NCI-H146 treated with DMSO at 0.1 percent for 48 hours (cell line): ENCODE measurements at regions not wholly inside any gene's neighbourhood (a gene's known extent, or its start where the extent isn't known, plus 50 kb on each side); places are given as distances from the start of the nearest gene placed in this dataset.

Experiments used
- DNase-seq: peaks from one replicate; lab custom pipeline; 2025; ENCODE audit not compliant: unreplicated experiment; lab: John Stamatoyannopoulos, UW

DNA sequence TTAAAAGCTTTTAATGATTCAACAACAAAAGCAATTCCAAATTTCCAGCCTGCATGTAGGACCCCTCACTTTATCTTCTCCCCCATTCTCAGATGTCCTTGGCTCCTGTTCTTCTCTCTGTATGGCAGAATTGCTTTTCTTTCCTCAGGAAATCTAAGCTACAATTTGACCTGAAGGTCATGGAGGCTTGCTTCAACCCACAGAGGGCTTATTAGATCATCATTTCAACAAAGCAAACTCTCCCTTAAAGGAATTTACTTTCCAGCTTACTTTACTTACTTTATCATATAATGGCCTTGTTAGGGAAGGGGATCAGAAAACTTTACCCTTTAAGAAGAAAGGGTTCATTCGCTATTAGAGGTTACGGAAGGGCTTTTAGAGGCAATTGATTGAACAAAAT lies 211.5 kb downstream of the RAD51AP2 start:
- DNase-seq, result no peak

DNA sequence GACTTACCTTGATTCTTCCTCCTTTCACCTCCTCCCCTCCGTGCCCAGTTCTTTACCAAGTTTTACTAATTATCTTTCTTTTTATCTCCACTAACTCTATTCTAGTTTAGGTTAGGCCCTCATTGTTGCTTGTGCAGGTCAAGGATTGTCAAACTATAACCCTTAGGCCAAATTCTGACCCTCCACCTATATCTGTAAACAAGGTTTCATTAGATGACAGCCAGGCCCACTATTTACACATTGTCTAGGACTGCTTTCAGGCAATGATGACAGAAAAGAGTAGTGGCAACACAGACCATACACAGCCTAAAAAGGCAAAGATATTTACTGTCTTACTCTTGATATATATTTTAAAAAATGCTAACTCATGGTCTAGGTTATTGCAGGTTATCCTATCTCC lies 212.0 kb downstream of the RAD51AP2 start:
- DNase-seq, result no peak

DNA sequence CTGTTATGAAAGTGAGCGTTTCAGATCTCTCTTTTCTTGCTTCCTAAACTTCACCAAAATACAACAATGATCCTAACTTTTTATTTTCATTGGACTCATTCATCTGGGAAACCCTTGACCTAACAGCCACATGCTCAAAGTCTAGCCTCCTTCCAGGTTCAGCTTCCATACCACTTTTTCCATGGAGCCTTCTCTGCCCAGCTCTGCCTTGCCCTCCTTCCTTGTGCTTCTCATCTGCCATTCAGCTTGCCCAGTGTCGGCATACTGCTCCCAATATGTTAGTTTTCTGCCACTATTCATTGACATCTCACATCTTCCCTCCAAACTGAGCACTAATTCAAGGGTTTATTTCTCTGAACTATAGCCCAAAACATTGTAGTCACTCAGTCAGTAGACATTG lies 214.7 kb downstream of the RAD51AP2 start:
- no peak for DNase-seq

DNA sequence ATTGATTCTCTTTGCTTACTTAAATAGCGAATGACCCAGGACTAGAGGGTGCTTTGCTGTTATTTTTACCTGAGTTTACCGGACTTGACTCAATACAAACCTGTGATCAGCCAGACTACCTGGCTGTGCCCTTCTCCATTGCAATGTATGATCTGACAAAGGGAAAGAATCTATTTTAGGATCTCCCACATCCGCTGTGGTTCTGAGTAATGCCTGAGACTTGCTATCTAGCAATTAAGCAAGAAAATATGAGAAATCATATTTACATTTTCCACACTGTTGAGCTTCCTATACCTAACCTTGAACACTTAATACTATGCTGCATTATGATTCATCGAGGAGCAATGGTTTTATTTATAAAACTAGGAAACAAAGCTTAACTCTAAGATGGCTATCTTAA lies 215.2 kb downstream of the RAD51AP2 start:
- no peak for DNase-seq

DNA sequence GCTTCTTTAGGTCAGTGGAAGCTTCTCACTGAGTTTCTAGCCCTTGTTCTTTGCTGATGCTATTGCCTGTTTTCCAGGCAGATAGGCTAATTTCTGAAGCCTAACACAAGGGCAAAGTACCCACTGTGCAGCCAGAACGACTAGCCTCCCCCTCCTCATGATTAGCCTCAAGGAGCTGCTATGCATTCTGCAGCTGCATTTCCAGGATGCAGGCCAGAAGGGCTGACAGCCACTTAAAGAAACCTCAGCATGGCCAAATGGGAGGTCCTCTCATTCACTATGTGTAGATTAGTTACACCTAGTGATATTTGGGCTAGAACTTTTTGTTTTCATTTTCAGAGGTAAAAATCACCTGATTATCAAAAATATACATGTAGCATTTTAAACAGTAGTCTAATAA lies 216.0 kb downstream of the RAD51AP2 start:
- DNase-seq, result no peak

DNA sequence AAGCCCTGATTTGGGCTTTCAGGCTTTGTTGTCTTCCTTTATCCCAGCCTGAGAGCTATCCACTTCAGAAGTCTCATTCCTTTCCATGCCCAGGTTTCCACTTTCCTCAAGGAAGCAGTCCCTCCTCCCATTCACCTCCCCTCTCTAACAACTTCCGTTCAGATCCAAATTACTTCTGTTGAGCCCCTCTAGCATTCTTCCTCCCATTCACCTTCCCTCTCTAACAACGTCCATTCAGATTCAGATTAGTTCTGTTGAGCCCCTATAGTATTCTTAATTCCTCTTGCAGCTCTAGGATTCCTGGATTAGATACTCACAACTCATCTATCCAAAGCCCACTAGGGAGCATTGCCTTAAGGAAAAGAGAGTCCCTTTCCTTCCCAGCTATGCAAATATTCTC lies 216.8 kb downstream of the RAD51AP2 start:
- no peak for DNase-seq

DNA sequence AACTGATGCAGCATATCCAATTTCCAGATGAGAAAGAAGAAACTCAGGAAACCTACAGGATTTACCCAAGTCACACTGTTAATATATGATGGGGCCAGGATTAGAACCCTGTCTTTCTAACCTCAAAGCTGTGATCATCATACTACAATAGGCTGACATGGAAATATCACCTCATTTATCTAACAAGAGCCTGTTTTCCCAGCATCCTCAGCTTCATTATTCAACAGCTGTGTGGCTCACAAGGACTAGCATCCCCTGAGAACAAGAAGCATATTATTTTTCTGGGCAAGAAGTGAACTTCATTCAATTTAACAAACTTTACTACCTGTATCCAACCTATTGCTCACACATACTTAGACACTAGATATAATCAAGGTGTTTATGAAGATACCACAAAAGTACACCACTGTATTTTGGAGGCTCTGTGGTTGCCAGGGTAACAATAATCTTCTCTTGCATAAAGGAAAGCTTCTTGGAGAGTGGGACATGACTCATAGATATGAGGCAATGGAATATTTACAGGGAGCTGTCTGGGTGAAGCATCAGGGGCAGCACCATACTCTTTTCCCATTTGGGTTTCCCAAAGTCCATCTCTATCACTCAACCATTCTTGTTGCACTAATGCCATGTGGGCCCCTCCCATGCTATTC lies 218.2 kb downstream of the RAD51AP2 start:
- DNase-seq, result no peak

DNA sequence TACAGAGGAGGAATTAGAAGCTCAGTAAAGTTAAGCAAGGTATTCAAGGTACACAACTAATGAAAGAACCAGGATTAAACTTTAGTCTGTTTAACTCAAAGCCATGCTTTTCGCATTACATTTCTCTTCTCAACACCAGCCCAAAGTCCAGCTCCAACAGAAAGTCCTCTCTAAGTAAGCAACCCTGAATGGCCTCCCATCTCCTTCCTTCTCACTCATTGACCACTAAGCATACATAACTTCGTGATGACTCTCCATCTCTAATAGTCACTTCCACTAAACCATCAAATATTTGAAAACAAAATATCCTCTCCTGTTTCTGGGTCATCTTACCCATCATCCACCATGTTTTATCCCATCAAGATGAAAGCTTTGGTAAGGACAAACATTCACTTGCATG lies 219.8 kb downstream of the RAD51AP2 start:
- DNase-seq, result no peak

DNA sequence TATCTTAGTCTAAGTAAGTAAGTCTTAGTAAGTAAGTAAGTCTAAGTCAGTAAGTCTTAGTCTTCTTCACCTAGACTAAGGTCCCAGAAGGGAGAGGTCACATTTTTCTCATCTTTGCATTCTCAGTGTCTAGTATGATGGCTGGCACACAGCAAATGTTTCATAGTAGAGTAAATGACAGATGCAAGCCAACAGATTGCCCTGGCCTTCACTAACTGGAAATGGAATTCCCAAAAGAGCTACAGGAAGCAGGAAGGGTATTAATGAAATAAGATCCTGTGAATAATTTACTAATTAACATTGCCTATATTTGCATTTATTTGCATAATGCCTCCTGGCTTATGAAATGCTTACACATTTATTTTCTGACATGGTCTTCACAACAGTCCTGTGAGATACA lies 221.6 kb downstream of the RAD51AP2 start:
- no peak for DNase-seq

DNA sequence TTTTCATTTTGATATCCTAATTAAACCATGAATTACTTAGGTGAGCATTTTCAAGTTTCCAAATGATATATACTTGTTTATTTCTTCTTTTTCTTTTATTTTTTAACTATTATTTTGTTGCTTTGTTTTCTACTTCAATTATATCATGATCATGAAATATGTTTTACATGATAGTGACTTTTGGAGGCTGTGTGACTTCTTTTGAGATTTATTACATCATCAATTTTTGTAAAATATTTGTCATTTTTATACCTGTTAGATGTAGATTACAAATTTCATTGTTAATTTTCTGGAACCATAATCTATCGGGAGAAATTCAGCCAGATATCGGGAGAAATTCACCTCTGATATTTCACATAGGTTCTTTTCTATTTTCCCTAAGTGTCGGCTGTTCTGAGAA lies 228.6 kb downstream of the RAD51AP2 start:
- DNase-seq, result no peak

DNA sequence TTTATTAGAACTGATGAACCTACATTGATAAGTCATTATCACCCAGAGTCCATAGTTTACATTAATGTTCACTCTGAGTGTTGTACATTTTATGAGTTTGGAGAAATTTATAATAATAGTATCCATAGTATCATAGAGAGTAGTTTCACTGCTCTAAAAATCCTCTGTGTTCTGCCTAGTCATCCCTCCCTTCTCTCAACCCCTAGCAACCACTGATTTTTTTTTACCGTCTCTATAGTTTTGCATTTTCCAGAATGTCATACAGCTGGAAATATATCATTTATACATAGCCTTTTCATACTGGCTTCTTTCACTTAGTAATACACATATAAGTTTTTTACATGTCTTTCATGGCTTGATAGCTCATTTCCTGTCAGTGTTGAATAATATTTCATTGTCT lies 231.1 kb downstream of the RAD51AP2 start:
- no peak for DNase-seq

DNA sequence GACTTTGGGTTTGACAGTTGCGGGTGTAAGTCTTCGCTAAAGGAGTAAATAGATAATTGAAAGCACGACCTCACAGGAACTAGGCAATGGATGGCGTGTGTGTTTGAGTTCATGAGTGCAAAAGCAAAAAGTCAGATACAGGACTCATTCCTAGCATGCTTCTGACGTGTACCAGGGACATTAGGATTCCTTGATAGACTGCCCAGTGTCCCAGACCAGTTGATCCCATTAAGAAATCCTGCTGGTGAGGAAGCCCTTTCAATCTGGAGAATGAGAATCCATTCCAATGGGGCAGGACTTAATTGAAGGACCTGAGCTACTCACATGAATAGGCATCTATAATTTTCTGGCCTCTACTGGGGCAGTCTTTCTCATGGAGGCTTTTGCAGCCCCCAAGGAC lies 235.4 kb downstream of the RAD51AP2 start:
- no peak for DNase-seq

DNA sequence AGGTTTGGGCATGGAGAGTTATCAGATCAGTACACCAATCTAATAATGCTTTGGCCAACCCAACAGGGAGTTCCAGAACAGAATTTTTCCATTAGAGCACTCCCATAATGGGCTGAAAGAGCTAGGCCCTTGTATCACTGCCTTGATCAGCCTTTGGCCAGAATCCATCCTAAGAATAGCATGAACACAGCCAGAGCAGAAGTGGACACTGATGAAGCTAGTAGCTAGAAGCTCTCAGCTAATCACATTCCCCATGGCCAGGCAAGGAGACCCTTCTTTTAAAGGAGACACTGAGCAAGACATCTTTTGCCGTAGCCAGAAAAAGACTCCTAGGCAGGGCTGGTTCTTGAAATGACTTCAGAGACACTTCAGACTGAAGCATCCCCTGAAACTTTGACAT lies 236.0 kb downstream of the RAD51AP2 start:
- DNase-seq, result no peak

DNA sequence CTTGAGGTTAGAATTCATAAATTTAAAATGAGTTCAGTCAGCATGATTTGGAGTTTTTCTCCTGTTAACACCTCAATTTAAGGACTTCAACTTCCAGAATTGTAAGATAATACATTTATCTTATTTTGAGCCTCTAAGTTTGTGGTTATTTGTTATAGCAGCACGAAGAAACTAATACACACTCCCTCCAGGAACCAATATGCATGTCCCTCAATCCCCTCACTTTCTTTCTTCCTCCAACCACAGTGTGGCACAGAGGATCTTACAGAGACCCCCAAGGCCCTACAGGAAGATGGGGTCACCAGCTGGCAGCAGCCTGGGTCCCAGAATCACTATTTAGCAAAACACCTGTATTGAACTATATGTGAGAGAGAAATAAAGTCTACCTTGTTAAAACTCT lies 242.0 kb downstream of the RAD51AP2 start:
- no peak for DNase-seq

DNA sequence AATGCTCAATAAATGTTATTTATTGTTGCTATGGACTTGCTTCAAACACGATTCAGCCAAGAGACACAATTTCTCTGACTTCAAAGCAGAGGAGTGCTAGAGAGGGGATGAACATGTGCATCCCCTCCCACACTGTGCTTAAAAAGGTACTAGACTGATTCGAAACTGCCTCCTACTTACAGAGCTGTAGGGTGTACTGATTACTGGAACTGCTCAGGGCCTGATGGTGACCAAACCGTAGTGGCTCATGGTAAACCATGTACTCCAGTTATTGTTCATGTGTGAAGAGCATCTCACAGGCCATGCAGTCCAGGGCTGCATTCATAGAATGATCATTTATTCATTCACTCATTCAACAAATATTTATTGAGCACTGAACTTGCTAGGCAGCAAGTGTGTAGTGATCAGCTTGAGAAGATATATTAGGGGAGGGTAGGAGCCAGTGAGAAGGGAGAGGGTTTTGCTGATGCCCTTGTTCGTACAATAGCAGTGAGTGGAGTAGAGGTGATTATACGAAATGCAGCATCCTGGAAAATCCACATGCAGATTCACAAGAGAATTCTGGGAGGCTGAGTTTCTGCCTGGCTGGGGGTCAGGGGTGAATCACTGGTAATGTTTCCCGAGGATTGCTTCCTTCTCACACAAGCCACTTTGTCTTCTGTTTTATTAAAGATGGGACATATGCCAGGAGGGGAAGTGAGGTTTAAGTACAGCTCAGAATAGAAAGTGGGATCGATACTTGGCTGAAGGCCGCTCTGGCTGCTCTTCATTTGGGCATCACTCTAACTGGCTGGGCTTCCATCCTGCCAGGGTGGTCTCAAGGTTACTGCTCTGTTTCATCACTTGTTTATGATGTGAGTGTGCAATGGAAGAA lies 245.4 kb downstream of the RAD51AP2 start:
- DNase-seq, result no peak

DNA sequence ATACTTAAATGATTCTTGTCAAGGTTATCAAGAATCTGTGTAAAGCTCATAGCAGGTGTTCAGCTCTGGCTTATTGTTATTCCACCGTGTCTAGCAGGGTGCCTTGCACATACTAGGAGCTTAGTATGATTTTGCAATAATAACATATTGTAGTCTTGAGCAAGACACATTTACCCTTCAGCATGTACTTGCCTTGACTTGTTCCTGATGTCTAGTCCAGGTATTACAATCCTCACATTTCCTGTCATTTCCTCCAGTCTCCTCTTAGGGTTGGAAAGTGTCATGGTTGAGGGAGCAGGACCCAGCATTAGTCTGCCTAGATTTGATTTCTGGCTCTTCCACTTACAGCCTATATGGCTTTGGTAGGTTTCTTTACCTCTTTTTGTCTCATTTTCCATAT lies 246.1 kb downstream of the RAD51AP2 start:
- no peak for DNase-seq

DNA sequence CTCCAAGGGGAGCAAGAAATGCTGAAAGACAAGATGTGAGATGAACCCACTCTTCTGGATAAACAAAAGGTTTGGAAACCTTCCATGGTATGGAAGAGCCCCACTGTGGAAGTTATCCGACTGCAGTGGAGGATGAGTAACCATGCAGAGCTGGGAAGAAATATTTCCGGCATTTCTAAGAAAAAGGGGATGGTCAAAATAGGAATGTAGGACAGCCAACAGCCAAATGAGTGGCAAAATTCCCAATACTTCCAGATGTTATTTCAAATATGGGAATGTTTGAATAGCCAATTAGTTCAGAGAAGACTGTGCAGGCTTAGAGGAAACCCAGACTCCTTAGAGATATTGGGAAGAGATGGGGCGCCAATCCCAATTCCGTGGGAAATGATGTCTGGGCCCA lies 246.8 kb downstream of the RAD51AP2 start:
- DNase-seq, result no peak

DNA sequence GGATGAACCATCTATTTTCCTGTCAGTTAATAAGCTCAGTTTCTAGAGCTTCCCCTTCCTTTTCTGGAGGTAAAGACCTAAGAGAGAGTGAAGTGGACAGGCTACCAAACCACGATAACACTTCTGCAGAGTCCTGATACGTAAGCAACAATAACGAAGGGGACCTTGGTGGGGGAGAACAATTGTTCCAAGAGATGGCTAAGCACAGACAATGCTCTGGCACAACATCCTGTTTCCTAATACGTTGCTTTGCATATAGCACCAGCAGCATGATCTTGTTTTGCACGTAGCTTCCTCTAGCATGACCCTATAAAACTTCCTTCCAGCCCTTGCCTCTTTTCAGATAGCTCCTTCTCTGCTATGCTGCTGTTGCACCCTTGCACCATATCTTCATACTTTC lies 247.3 kb downstream of the RAD51AP2 start:
- no peak for DNase-seq

DNA sequence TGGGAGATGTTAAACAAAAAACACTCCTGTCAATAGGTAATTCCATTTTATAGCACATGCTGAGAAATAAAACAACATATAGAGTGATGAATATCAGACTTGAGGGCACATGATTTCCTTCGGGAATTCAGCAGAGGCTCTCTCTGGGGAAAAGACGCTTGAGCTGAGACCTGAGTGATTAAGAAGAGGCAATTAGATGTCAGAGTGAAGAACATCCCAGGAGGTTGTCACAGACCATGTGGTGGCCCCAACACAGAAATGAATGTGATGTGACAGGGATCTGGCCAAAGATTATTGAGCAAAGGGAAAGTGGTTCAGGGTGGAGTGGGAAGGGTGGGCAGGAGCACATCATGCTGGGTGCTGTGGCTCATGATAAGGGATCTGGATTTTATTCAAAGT lies 254.7 kb downstream of the RAD51AP2 start:
- DNase-seq, result no peak

DNA sequence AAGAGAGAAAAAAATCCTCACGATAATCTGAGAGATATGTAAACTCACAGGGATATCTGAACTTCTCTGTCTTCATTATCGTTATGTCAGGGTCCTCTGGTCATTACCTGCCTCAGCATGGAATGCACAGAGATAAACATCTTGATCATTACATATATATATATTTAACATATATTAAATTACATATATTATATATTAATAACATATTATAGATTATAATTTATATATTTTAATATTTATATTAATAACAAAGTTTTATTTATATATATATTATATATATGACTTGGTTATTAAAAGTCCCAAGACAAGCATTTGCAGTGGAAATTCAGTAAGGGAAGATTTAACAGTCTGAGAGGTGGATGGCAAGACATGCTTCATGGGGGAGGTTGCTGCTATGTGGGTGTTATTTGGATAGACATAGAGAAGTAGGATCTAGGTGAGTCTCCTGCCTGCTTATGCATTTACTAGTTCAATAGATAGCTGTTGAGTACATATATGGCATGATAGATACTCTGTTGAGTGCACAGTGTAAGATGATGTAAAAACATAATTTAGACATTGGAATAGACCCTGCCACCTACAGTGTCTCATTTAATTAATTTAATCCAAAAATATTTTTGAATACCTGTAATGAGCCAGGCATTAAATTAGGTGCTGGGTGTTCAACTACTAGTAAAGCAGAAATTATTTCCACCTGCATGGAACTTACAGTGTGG lies 255.2 kb downstream of the RAD51AP2 start:
- no peak for DNase-seq

DNA sequence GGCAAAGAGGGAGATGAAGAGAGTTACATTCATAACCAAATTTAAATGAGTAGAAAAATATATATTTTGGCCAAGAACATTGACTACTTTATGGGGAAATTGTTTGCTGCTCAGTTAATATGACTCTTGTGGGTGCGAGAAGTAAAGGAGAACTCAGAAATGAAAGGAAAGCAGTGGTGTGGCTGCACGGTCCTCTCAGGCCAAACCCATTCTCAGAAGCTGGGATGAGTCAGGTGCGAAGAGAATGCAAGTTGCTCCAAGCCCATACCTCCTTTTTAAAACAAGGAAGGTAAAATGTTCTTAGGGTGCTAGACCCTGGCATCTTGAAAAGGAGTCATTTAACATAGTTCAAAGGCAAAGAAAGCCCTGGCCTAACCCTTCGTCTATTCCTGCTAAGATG lies 258.6 kb downstream of the RAD51AP2 start:
- DNase-seq, result no peak

DNA sequence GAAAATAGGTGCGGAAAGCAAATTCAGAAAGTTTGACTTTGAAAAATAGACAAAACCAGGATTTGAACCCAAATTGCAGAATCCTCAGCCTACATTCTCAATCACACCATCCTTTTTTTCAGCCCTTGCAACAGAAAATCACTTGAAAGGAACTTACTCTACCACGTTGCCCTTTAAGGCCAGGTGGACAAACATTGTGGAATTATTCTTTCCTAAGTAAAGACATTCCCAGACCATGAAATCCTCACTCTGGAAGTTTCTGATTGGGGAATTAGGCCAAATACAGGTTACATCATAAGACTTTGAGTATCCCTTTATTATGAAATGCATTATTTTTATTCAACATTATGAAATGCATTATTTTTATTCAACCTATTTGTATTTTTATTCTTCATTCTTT lies 259.4 kb downstream of the RAD51AP2 start:
- DNase-seq, result no peak
